Thyroid gland (tissue), 4 donors: ENCODE measurements at regions not wholly inside any gene's neighbourhood (a gene's known extent, or its start where the extent isn't known, plus 50 kb on each side); places are given as distances from the start of the nearest gene placed in this dataset.

Experiments used
- DNase-seq, 2 donors: peaks; one replicate each; pipeline ENCODE4 v3.0.0-alpha.2; 2019
- H3K27ac ChIP-seq, 3 donors: fragments of 200-600 bp; sonication (generic); 1 replicate in 2 of 3; 2 replicates in 1 of 3; pipeline ENCODE4 v1.5.1; 2016 to 2019; ENCODE audit warnings: mild to moderate bottlenecking in 1 of 3, moderate library complexity in 1 of 3
- H3K27me3 ChIP-seq: fragments of 200-600 bp; sonication (generic); one replicate; pipeline ENCODE4 v1.5.1; 2019
- H3K36me3 ChIP-seq, 2 donors: fragments of 200-600 bp; sonication (generic); one replicate each; pipeline ENCODE4 v1.5.1; 2016 to 2019
- H3K4me1 ChIP-seq, 2 donors: fragments of 200-600 bp; sonication (generic); one replicate each; pipeline ENCODE4 v1.5.1; 2017 to 2019
- H3K4me3 ChIP-seq, 3 donors: fragments of 200-600 bp; sonication (generic); replicated peaks in 1 of 3; 1 replicate in 2 of 3; 2 replicates in 1 of 3; pipeline ENCODE4 v1.5.1; 2016; ENCODE audit warnings: mild to moderate bottlenecking in 1 of 3
- H3K9me3 ChIP-seq: fragments of 200-600 bp; sonication (generic); one replicate; pipeline ENCODE4 v1.5.1; 2017
- POLR2A ChIP-seq, 2 donors: fragments of 450-650 bp; IDR thresholded peaks; one replicate each; pipeline ENCODE4 v1.6.1; 2017; ENCODE audit warnings: antibody characterized with exemption in 2 of 2, mild to moderate bottlenecking in 2 of 2, moderate library complexity in 1 of 2
- WGBS, 2 donors: methylation state at CpG; one replicate each; pipeline ENCODE4 v1.1.5; 2017; 5-methylcytosine and 5-hydroxymethylcytosine counted together
- intact Hi-C: fragments of 100-400 bp; cut with DNase I; formaldehyde crosslinking; loops from one replicate; pipeline ENCODE4 v1.15.1; 2023
- TF ChIP-seq, protein P1 (sequence below), 6 experiments: fragments of 200-600 bp in 3 of 6; fragments of 450-650 bp in 3 of 6; sonication (generic) in 3 of 6; IDR thresholded peaks; one replicate each; pipeline ENCODE4 v1.5.1; 2016 to 2019; ENCODE audit warnings: antibody characterized with exemption in 6 of 6, mild to moderate bottlenecking in 2 of 6, inconsistent platforms in 1 of 6, moderate library complexity in 1 of 6

GRCh38 chr7:136403591-136403990 lies 426.4 kb upstream of the MTPN start:
- no peak for DNase-seq
- intact Hi-C loops = no loop called here
- Histone ChIP-seq H3K4me1 (no peaks in the 10 kb centered on the region), H3K27me3 (no peaks in the 10 kb centered on the region), H3K4me3 (no peak overlapping the region), H3K27ac (no peak overlapping the region), H3K9me3 (no peaks in the 10 kb centered on the region), H3K36me3 (no peaks in the 10 kb centered on the region)
- 91 to 93% methylated on average over 4 of the region's 4 CpGs for WGBS, 2 donors
- no peak for TF ChIP-seq POLR2A (IDR thresholded peaks at IDR 0.05)
- TF ChIP-seq, protein P1, sequence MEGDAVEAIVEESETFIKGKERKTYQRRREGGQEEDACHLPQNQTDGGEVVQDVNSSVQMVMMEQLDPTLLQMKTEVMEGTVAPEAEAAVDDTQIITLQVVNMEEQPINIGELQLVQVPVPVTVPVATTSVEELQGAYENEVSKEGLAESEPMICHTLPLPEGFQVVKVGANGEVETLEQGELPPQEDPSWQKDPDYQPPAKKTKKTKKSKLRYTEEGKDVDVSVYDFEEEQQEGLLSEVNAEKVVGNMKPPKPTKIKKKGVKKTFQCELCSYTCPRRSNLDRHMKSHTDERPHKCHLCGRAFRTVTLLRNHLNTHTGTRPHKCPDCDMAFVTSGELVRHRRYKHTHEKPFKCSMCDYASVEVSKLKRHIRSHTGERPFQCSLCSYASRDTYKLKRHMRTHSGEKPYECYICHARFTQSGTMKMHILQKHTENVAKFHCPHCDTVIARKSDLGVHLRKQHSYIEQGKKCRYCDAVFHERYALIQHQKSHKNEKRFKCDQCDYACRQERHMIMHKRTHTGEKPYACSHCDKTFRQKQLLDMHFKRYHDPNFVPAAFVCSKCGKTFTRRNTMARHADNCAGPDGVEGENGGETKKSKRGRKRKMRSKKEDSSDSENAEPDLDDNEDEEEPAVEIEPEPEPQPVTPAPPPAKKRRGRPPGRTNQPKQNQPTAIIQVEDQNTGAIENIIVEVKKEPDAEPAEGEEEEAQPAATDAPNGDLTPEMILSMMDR (IDR thresholded peaks at IDR 0.05) = no peak

DNA sequence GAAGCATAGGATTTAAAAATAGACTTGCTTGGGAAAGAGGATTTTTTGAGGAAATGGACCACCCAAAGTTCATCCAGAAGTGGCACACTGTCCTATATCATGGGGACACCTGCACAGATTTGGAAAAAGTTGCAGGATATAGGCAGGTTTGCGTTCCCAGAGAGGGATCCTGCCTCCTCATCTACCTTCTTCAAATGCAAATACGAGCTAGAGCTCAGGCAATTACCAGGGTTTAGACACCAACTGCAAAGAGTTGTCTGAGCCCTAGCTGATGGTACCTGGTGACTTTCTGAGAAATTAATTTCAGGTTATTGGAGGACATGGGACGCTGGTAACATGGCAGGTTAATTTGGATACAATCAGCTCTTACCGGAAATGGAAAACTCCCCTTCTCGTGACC lies 423.7 kb upstream of the MTPN start:
- DNase-seq = no peak
- Histone ChIP-seq H3K4me1 (no peaks in the 10 kb centered on the region), H3K27me3 (no peaks in the 10 kb centered on the region), H3K36me3 (no peaks in the 10 kb centered on the region), H3K27ac (no peak overlapping the region), H3K9me3 (no peaks in the 10 kb centered on the region), H3K4me3 (no peak overlapping the region)
- TF ChIP-seq, protein P1 (IDR thresholded peaks at IDR 0.05) = no peak
- no peak for TF ChIP-seq POLR2A (IDR thresholded peaks at IDR 0.05)
- WGBS, 2 donors = 80 to 90% methylated on average over 5 of the region's 5 CpGs
- intact Hi-C loops = no loop called here

DNA sequence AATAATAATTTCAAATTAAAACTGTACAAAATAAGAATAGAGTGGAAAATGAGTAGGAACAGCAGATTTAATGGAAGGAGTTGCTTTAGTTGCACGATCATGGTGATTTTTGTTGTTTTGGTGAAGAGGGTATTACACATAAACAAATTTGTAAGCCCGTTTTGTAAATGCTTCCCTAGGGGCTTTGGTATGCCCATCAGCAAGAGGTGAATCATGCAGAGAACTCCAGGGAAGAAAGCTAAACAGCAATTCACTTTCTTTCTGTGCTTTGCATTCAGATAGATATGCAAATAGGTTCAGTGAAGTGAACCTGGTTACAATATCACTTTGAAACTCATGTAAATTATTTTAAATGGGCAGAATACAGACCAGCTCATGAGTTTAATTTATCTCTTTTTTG lies 422.2 kb upstream of the MTPN start:
- no peak overlapping the region for H3K4me3 ChIP-seq
- intact Hi-C loops = no loop called here
- no peaks in the 10 kb centered on the region for H3K36me3 ChIP-seq
- H3K27ac ChIP-seq = no peak overlapping the region
- no peaks in the 10 kb centered on the region for H3K4me1 ChIP-seq
- DNase-seq = no peak
- no peak for TF ChIP-seq POLR2A (IDR thresholded peaks at IDR 0.05)
- TF ChIP-seq, protein P1 (IDR thresholded peaks at IDR 0.05) = no peak
- H3K9me3 ChIP-seq = no peaks in the 10 kb centered on the region
- 60 to 66% methylated on average over 2 of the region's 2 CpGs for WGBS, 2 donors
- no peaks in the 10 kb centered on the region for H3K27me3 ChIP-seq

GRCh38 chr7:136392856-136393255 lies 415.7 kb upstream of the MTPN start:
- Histone ChIP-seq H3K4me1 (no peaks in the 10 kb centered on the region), H3K27me3 (no peaks in the 10 kb centered on the region), H3K27ac (no peak overlapping the region), H3K9me3 (no peaks in the 10 kb centered on the region), H3K4me3 (no peak overlapping the region), H3K36me3 (no peaks in the 10 kb centered on the region)
- DNase-seq = no peak
- WGBS, 2 donors = 87 to 96% methylated on average over 2 of the region's 2 CpGs
- TF ChIP-seq POLR2A (IDR thresholded peaks at IDR 0.05) = no peak
- TF ChIP-seq, protein P1 (IDR thresholded peaks at IDR 0.05) = no peak
- intact Hi-C loops = no loop called here

DNA sequence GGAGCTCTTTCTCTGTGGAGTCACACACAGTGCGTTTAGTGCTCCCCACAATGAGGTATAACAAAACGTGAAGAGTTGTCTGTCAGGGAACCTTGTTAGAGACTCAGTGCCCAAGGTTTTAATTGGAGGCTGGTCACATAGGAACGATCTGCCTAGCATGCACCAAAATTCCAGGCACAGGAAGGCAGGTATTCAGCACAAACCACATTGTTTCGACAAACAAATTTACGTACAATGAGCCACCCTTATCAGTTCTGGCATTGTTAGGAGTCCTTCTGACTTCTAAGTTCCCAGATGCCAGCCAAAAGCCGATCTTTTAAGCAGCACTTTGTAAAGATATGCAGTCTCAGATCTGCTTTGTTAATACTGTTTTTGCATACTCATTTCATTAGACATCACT lies 414.2 kb upstream of the MTPN start:
- no peak overlapping the region for H3K4me3 ChIP-seq
- H3K4me1 ChIP-seq = no peaks in the 10 kb centered on the region
- no peak overlapping the region for H3K27ac ChIP-seq
- DNase-seq = no peak
- no peaks in the 10 kb centered on the region for H3K9me3 ChIP-seq
- TF ChIP-seq, protein P1 (IDR thresholded peaks at IDR 0.05) = no peak
- no peak for TF ChIP-seq POLR2A (IDR thresholded peaks at IDR 0.05)
- WGBS, 2 donors = 76 to 89% methylated on average over 6 of the region's 6 CpGs
- intact Hi-C loops = no loop called here
- no peaks in the 10 kb centered on the region for H3K27me3 ChIP-seq
- H3K36me3 ChIP-seq = no peaks in the 10 kb centered on the region
